Neural cell (in vitro differentiated cells): ENCODE measurements at regions not wholly inside any gene's neighbourhood (a gene's known extent, or its start where the extent isn't known, plus 50 kb on each side); places are given as distances from the start of the nearest gene placed in this dataset.

Source experiments
- H2AFZ ChIP-seq: fragments of 200-600, 300-800 bp; sonication (generic), shearing (Covaris generic); 2 replicates; pipeline ENCODE4 v1.6.0; 2014; ENCODE audit warnings: low read depth, mild to moderate bottlenecking, antibody characterized with exemption, low read length, moderate library complexity
- H3F3A ChIP-seq: fragments of 200-600 bp; shearing (Covaris generic); 2 replicates; pipeline ENCODE4 v1.6.1; 2016; ENCODE audit warnings: mild to moderate bottlenecking, moderate library complexity, mixed read lengths, antibody characterized with exemption, low read length; ENCODE audit not compliant: insufficient read depth, poor library complexity, severe bottlenecking
- H3K27ac ChIP-seq: fragments of 200-600, 300-800 bp; sonication (generic), shearing (Covaris generic); 2 replicates; pipeline ENCODE4 v1.5.1; 2014; ENCODE audit warnings: mild to moderate bottlenecking, low read length, moderate library complexity
- H3K27me3 ChIP-seq: fragments of 300-800, 200-600 bp; sonication (generic), shearing (Covaris generic); 2 replicates; pipeline ENCODE4 v1.6.0; 2014; ENCODE audit warnings: mild to moderate bottlenecking, low read depth, low read length, moderate library complexity; ENCODE audit not compliant: insufficient read depth
- H3K36me3 ChIP-seq: fragments of 300-800, 200-600 bp; sonication (generic), shearing (Covaris generic); 2 replicates; pipeline ENCODE4 v1.5.1; 2014; ENCODE audit warnings: mild to moderate bottlenecking, antibody characterized with exemption, low read length, moderate library complexity; ENCODE audit not compliant: insufficient read depth
- H3K4me2 ChIP-seq: fragments of 300-800, 200-600 bp; sonication (generic), shearing (Covaris generic); 2 replicates; pipeline ENCODE4 v1.6.0; 2014; ENCODE audit warnings: mild to moderate bottlenecking, low read length
- H3K4me3 ChIP-seq: fragments of 300-800, 200-600 bp; sonication (generic), shearing (Covaris generic); 2 replicates; pipeline ENCODE4 v1.5.1; 2014; ENCODE audit warnings: mild to moderate bottlenecking, low read length, moderate library complexity
- H3K79me2 ChIP-seq: fragments of 200-600 bp; shearing (Covaris generic); replicated peaks from 2 replicates; pipeline ENCODE4 v1.6.0; 2014; ENCODE audit warnings: mild to moderate bottlenecking, low read length, moderate library complexity; ENCODE audit not compliant: insufficient read depth
- H3K9ac ChIP-seq: fragments of 300-800, 200-600 bp; sonication (generic), shearing (Covaris generic); 2 replicates; pipeline ENCODE4 v1.6.1; 2016; ENCODE audit warnings: mild to moderate bottlenecking, low read length, mixed read lengths
- H3K9me2 ChIP-seq: fragments of 200-600 bp; shearing (Covaris generic); 2 replicates; pipeline ENCODE4 v1.6.1; 2016; ENCODE audit warnings: mild to moderate bottlenecking, low read length, mixed read lengths; ENCODE audit not compliant: insufficient read depth
- H3K9me3 ChIP-seq: fragments of 200-600, 300-800 bp; sonication (generic), shearing (Covaris generic); 2 replicates; pipeline ENCODE4 v1.6.1; 2016; ENCODE audit warnings: mild to moderate bottlenecking, mixed run types, low read length, moderate library complexity, mixed read lengths
- H4K20me1 ChIP-seq: fragments of 200-600 bp; shearing (Covaris generic); 2 replicates; pipeline ENCODE4 v1.6.1; 2016; ENCODE audit warnings: mild to moderate bottlenecking, mixed run types; ENCODE audit not compliant: insufficient read depth
- CTCF ChIP-seq: fragments of 450-650 bp; IDR thresholded peaks from 2 replicates; pipeline ENCODE4 v1.5.1; 2014; ENCODE audit warnings: antibody characterized with exemption, mild to moderate bottlenecking, moderate library complexity; ENCODE audit not compliant: poor library complexity, severe bottlenecking
- EP300 ChIP-seq: fragments of 450-650 bp; conservative IDR thresholded peaks from 2 replicates; pipeline ENCODE4 v1.6.1; 2014; ENCODE audit warnings: antibody characterized with exemption, mild to moderate bottlenecking, moderate library complexity; ENCODE audit not compliant: poor library complexity, severe bottlenecking
- EZH2 ChIP-seq: fragments of 200-600, 300-800 bp; shearing (Covaris generic), sonication (generic); IDR thresholded peaks from 2 replicates; pipeline ENCODE4 v1.6.1; 2014; ENCODE audit warnings: antibody characterized with exemption, low read length, borderline replicate concordance, mild to moderate bottlenecking; ENCODE audit not compliant: insufficient read depth, poor library complexity, severe bottlenecking
- MXI1 ChIP-seq: fragments of 450-650 bp; conservative IDR thresholded peaks from 2 replicates; pipeline ENCODE4 v1.6.1; 2014; ENCODE audit warnings: antibody characterized with exemption, mild to moderate bottlenecking; ENCODE audit not compliant: poor library complexity, severe bottlenecking
- POLR2AphosphoS5 ChIP-seq: IDR thresholded peaks from 2 replicates; pipeline ENCODE4 v1.6.1; 2012
- RAD21 ChIP-seq: fragments of 450-650 bp; conservative IDR thresholded peaks from 2 replicates; pipeline ENCODE4 v1.6.1; 2014; ENCODE audit warnings: antibody characterized with exemption, mild to moderate bottlenecking, moderate library complexity
- REST ChIP-seq: IDR thresholded peaks from 2 replicates; pipeline ENCODE4 v1.6.1; 2012; ENCODE audit warnings: borderline replicate concordance
- SMC3 ChIP-seq: fragments of 450-650 bp; conservative IDR thresholded peaks from 2 replicates; pipeline ENCODE4 v1.6.1; 2014; ENCODE audit warnings: antibody characterized with exemption, mild to moderate bottlenecking, moderate library complexity; ENCODE audit not compliant: poor library complexity
- TAF1 ChIP-seq: IDR thresholded peaks from 2 replicates; pipeline ENCODE4 v1.6.1; 2012; ENCODE audit warnings: low read depth

GRCh38 chr6:11364971-11365397 is 132.5 kb upstream of the NEDD9 start:
- Histone ChIP-seq H2AFZ (no peak overlapping the region), H3K4me3 (no peak overlapping the region), H3K79me2 (no peaks in the 10 kb centered on the region), H3K9me3 (no peaks in the 10 kb centered on the region), H3F3A (no peaks in the 10 kb centered on the region), H3K27me3 (no peaks in the 10 kb centered on the region), H3K9me2 (no peaks in the 10 kb centered on the region), H3K4me2 (no peak overlapping the region), H4K20me1 (no peaks in the 10 kb centered on the region), H3K27ac (no peak overlapping the region), H3K36me3 (no peaks in the 10 kb centered on the region), H3K9ac (no peak overlapping the region)
- TF ChIP-seq SMC3: no peak
- TF ChIP-seq EP300: no peak
- no peak for TF ChIP-seq REST
- TF ChIP-seq RAD21: no peak
- TF ChIP-seq MXI1: no peak
- TF ChIP-seq POLR2AphosphoS5: no peak
- TF ChIP-seq TAF1: no peak
- TF ChIP-seq EZH2: no peak
- TF ChIP-seq CTCF: no peak

GRCh38 chr6:11363881-11364576 is 131.6 kb upstream of the NEDD9 start:
- H3K79me2 ChIP-seq: no peaks in the 10 kb centered on the region
- H3K4me3 ChIP-seq: no peak overlapping the region
- H3F3A ChIP-seq: no peaks in the 10 kb centered on the region
- H2AFZ ChIP-seq: no peak overlapping the region
- H4K20me1 ChIP-seq: no peaks in the 10 kb centered on the region
- no peaks in the 10 kb centered on the region for H3K9me3 ChIP-seq
- no peaks in the 10 kb centered on the region for H3K9me2 ChIP-seq
- H3K27ac ChIP-seq: no peak overlapping the region
- H3K9ac ChIP-seq: no peak overlapping the region
- no peaks in the 10 kb centered on the region for H3K36me3 ChIP-seq
- TF ChIP-seq POLR2AphosphoS5 (no peak), EP300 (no peak), SMC3 (no peak), MXI1 (no peak), RAD21 (no peak)
- H3K4me2 ChIP-seq: no peak overlapping the region
- H3K27me3 ChIP-seq: no peaks in the 10 kb centered on the region
